ENCODE measurements at regions not wholly inside any gene's neighbourhood (a gene's known extent, or its start where the extent isn't known, plus 50 kb on each side); places are given as distances from the start of the nearest gene placed in this dataset.

- no peak for TF ChIP-seq MYNN (tag by site-specific recombination; IDR thresholded peaks at IDR 0.05; ENCODE audit: borderline replicate concordance)
- TF ChIP-seq ZNF138 (tag by site-specific recombination; IDR thresholded peaks at IDR 0.05; ENCODE audit: borderline replicate concordance) = no peak
- TF ChIP-seq CTCF (tag by site-specific recombination; IDR thresholded peaks at IDR 0.05) = no peak
These were observed 144.4 kb downstream of the TES start for GRCh38 chr7:116354546-116355423.
